Ovary (tissue), 3 donors: ENCODE measurements at regions not wholly inside any gene's neighbourhood (a gene's known extent, or its start where the extent isn't known, plus 50 kb on each side); places are given as distances from the start of the nearest gene placed in this dataset.

Experiments
- EP300 ChIP-seq: sonication (generic); formaldehyde crosslinking; IDR thresholded peaks from one replicate; pipeline ENCODE4 v1.6.1; 2017; ENCODE audit warnings: antibody characterized with exemption
- TF ChIP-seq, protein P1 (sequence below), 3 donors: fragments of 450-650 bp in 2 of 3; fragments of 200-600 bp in 1 of 3; IDR thresholded peaks; one replicate each; pipeline versions ENCODE4 v1.5.1 to v1.8.0; 2016 to 2022; ENCODE audit warnings: antibody characterized with exemption in 3 of 3, mild to moderate bottlenecking in 1 of 3
- donor health status: DM: no; HTN: no; CAD: no.

DNA sequence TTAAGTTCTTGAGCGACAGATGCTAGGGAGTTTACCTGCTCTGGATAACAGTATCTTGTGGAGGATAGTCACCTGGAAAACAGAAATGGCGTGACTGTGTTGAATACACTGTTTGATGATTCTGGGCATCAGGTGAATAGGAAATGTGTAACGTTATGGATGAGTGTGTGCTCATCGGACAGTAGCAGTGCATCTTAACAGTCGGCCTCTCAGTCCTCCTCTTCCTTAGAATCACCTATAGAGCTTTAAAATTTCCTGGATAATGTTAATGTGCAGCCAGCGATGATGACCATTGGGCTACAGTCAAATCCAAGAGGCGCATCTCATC, 217.7 kb downstream of the OR2B2 start:
- TF ChIP-seq, protein P1, sequence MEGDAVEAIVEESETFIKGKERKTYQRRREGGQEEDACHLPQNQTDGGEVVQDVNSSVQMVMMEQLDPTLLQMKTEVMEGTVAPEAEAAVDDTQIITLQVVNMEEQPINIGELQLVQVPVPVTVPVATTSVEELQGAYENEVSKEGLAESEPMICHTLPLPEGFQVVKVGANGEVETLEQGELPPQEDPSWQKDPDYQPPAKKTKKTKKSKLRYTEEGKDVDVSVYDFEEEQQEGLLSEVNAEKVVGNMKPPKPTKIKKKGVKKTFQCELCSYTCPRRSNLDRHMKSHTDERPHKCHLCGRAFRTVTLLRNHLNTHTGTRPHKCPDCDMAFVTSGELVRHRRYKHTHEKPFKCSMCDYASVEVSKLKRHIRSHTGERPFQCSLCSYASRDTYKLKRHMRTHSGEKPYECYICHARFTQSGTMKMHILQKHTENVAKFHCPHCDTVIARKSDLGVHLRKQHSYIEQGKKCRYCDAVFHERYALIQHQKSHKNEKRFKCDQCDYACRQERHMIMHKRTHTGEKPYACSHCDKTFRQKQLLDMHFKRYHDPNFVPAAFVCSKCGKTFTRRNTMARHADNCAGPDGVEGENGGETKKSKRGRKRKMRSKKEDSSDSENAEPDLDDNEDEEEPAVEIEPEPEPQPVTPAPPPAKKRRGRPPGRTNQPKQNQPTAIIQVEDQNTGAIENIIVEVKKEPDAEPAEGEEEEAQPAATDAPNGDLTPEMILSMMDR (IDR thresholded peaks at IDR 0.05): no peak
- TF ChIP-seq EP300: no peak
